NCI-H748 (cell line): ENCODE measurements at regions not wholly inside any gene's neighbourhood (a gene's known extent, or its start where the extent isn't known, plus 50 kb on each side); places are given as distances from the start of the nearest gene placed in this dataset.

ENCODE experiments used
- DNase-seq: peaks from one replicate; lab custom pipeline; 2025; ENCODE audit not compliant: unreplicated experiment; lab: John Stamatoyannopoulos, UW

DNA sequence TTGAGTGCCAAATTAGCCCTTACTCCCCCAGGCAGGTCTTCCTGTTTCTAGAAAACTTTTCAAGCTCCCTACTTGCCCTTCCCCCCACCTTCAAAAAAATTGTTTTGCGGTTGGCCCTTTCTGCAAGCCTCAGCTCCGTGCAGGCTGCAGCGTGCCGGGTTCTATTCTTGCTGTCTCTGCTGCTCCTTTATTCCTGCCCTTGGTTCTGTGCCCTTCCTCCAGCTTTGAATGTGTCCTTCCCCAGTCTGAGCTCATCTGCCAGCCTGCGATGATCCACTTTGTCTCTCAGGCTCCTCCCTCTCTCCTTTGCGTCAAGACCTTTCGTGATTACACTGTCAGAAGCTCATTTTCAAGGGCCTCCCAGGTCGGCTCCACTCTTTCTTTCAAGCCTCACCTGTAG lies 98.6 kb downstream of the IRF2BPL start:
- peak; percentile 16 for DNase-seq

DNA sequence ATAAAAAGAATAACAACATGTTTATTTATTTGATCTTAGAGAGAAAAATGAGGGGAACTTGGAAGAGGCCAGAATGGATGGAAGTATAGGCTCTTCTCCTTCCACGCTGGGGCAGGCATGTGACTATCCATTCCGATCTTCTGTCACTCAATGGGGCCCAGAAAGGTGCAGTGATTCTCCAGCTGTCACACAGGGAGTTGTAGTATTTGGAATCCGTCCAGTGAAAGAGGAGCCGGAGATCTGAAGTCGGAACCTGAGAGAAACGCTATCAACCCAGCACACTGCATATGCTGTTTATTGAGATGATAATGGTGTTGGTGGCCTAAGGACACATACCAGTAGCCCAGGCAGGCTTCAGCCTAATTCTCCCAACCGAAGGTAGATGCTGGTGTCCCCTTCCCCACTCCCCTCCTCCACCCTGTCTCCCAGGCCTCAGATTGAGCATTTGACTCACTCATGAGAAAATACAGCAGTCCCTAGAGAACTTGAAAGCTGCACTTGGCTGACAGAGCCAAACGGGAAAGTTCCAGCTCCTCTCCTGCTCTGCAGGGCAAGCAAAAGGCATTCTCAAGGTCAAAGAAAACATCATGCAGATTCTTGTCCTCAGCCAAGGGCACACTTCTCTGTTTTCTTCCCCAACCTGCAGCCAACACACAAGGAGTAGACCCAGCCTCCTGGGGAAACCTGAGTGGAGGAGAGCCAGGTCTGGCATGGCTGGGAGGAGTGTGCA lies 100.4 kb downstream of the IRF2BPL start:
- DNase-seq = no peak

DNA sequence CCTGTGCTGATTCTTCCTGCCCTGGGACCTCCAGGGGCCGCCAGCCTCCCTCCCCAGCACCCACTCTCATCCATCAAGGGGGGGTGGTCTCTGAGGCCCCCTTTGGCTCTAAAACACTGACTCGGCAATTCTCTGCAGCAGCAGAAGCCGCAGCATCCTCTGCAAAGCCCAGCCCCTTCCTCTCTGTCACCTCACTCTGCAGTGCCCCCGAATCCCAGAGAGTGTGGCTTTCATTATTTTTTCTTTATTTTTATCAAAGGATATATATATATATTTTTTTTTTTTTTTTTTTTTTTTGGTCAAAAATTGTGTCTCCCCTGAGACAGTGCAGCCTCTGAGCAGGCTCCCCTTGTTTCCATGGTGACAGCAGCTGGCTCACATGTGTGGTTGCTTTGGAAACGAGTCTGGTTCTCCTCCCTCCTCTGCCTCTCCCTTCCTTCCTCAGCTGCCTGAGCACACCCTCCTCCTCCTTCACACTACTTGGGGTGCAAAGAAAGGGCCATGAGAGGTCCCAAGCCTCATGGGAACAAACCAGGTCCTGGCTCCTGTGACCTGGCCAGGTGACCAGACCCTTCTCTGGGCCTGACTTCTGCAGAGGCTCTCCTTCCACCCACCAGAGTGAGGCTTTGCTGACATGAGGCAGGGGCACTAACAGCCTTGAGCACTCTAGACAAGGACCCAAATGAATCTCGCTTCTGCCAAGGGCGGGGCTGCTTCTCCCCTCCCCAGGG lies 100.5 kb downstream of the LRRC74A start:
- DNase-seq = peak; percentile 80

DNA sequence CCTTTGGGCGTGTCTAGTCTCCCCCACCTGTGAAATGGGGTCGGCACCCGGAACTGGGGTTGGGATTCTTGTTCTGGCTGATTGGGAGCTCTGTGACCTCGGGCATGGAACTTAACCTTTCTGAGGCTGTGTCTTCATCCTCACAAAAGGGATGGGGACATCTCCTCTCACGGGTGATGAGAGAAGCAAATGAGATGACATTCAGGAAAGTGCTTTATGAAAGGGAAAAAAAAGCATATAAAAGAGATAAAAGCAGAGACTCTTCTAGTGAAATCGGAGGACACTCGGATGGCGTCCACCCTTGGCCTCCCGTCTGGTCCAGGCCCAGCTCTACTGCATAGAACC lies 98.9 kb downstream of the LRRC74A start:
- peak; percentile 50 for DNase-seq

DNA sequence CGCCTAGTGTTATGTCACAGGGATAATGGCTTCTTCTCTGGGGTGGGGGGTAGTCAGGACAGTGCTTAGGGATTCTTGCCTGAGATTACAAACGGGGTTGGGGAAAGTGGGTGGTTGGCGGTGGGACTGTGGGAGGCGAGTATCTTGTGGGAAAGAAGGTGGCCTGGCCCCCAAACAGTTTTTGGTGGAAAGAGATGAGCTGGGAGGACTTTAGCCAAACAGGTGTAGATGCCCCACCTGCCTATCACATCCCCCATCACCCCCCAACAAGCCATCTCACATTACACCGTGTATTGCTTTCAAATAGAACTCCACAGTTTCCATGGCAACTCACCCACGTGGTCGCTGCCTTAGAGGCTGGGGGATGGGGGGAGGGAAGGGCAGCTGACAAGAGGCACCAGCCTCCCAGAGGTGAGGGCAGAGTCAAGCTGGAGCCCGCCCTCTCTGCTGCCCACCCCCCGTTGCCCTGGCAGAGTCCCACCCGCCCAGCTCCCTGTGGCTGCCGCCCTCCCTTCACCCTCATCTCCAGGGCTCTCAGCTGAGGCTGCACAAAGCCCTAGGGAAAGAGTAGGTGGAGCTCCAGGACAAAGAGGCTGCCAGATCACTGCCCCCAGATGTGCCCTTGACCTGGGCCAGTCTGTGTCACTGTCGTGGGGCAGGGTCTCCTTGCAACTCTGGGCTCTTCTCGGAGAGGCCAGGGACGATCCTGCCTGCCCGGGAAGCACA lies 98.3 kb downstream of the LRRC74A start:
- DNase-seq = peak; percentile 99

DNA sequence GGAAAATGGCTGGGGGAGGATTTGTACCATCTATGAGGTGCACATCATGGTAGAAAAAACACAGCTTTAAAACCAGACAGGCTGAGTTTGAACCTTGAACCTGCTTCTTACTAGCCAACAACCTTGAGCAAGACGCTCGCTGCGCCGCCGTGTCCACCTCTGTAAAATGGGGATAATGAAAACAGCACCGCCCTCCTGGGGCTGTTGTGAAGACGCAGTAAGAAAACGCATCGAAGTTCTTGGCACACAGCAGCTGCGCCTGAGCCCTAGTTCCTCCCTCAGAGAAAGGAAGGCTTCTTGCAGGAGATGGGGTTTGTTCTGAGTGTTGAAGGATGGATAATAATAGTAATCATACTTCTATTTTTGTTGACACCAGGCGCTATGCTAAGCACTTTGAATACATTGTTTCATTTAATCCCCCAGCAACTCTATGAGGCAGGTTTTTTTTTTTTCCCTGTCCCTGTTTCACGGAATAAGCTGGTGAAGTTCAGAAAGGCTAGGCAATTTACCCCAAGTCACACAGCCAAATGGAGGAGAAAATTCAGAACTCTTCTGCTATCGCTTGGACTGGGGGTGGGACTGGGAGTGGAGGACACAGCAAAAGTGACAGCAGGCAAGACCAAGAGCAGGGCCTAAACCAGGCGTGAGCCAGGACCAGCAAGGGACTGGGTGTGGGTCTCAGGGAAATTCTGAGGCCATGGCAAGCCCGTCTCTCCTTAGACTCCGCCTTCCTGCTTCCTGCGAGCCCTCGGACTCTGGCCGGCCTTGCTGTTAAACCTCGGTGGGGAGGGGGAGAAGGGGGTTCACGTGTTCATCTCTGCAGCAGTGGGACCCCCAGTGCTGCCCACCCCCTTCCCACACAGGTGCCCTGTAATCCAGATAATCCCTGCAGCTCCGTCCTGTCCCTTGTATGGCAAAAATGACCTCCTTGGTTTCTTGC lies 97.5 kb downstream of the LRRC74A start:
- DNase-seq = peak; percentile 68

DNA sequence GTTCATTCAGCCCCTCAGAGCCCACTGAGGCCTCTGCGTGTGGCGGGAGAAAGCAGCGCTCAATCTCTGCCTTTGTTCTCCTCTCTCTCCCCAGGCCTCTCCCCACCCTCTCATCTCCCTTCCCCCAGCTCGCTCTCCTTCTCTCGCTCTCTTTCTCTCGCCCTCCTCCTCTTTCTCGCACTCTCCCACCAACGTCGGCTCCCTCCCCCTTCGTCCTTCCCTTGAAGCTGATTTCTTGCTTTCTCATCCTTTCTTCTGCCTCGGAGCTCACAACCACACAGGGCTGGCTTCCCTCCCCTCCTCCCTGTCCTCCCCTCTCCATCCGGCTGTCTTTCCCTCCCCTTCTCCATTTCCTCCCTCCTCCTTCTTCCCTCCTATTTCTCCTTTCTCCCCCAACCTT lies 96.4 kb downstream of the LRRC74A start:
- DNase-seq = no peak

DNA sequence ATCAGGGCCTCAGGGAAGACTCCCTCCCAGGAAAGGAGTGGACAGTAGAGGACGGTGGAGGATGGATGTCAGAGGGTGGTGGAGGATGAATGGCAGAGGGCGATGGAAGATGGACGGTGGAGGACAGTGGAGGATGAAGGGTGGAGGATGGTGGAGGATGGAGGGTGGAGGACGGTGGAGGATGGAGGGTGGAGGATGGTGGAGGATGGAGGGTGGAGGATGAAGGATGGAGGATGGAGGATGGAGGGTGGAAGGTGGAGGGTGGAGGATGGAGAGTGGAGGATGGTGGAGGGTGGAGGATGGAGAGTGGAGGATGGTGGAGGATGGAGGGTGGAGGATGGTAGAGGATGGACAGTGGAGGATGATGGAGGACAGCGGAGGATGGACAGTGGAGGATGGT lies 95.9 kb downstream of the LRRC74A start:
- DNase-seq = no peak

DNA sequence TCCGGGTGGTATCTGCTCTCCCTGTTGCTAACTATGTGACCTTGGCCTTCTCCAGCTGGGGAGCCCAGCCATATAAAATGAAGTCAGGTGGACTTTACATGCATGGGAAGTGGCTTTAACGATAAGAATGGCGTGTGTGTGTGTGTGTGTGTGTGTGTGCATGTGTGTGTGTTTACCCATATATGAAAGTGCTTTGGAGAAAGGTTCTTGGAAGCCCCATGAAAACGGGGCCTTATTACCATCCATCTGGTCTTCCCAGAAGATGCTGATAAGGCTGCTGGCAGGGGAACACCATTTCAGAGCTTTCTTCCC lies 94.8 kb downstream of the LRRC74A start:
- DNase-seq = no peak

DNA sequence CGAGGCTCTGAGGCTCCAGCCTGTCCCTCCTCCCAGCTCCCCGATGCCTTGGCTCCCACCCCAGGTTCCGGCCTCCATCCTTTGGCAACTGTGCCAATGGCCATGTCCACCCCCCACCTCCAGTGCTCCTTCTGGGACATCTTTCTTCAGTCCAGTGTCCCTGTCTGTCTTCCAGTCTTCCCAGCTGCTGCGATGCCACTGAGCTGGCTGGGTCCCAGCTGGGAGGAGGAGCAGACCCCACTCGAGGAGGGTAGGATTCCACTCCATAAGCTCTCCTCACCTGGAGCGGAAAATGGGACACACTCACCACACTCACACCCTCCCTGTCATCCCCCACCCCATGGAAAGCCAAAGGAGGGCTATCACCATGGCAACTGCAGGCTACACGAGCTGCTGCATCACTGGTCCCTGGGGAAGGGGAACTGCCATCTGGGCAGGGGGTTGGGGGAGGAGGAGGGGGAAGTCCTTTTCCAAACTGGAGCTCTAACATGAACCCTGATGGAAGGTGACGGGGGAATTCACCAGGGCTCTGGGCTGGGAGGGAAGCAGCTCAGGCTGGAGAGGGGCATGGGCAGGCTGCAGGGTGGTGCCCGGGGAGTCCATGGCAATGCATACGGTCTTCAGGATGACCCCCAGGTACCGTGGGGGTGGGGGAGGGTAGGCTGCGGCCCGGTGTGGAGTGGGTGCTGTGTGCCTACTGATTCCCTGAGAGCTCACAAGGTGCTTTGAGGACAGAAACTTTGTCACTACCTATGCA lies 94.3 kb downstream of the LRRC74A start:
- DNase-seq = peak; percentile 93

DNA sequence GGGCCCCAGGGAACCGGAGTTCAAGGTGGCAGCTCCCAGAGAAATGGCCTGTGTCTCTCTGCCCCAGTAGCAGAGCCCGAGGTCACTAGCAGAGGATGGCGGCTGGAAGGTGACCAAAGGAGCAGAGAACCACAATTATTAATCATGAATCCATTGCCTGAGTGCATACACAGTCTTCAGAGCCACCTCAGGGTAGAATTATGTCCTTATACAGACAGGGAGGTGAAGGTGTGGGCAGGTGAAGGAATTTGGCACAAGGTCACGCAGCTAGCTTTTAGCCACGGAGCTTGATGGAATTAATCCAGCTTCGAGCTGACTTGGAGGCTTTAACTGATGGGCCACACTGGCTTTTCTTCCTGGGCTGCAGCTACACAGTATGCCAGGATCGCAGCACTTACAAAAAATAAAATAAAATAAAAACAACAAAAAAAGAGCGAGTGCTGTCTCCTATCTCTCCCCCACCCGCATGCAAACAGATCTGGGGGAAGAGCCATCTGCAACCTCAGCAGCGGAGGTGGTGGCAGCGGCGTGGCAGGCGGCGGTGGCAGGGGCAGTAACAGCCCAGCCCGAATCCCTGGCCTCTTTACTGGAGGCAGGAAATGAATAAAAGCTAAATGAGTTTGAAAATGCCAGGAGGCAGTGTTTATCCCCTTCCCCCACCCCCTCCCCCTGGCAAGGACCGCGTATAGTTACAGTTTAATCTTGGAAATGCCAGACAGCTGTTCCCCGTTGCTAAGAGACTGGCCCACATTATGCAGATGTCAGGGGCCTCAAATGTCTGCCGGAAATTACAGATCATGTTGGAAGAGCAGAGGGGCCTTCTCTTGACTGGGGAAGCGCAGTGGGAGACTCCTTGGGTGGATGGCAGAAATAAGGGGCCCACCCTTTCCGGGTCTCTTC lies 93.5 kb downstream of the LRRC74A start:
- peak; percentile 98 for DNase-seq
